ENCODE measurements at regions not wholly inside any gene's neighbourhood (a gene's known extent, or its start where the extent isn't known, plus 50 kb on each side); places are given as distances from the start of the nearest gene placed in this dataset.

DNA sequence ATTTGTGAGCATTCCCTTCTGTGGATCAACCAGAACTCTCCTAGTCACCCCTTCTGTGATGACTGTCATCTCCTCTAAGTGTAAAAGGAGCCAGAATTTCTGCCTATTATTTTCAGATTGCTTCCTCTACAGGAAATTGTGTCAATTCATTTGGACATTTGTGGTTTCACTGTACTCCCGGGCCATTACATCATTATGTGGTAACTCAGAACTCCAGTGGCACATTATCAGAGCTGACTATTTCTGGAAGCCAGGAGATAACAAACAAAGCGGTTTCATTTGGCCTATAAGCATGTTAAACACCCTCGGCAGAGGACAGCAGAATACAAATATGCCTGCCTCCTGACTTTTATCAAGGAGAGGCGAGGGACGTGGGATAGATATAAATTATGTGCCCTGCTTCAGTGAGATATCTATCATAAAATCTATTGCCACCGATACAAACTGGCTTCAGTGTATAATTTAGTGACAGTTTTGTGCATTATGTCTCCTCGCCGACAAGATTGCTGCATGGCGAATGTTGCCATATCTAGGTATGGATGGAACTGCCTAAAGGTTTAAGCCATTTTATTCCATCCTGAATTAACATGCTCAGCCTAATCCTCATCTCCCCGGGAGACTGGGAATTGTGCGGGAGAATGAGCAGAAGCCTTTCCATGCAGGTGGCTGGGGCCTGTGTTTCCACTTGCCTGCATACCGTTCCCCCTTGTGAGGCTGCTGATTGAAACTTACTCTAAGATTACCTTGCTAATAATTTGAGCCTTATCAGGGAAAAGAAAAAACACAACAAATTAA, 193.4 kb upstream of the SEMA6D start:
- Histone ChIP-seq H3K27me3 (ENCODE audit: insufficient read depth, low read length) (no peaks in the 10 kb centered on the region), H3K4me3 (replicated peaks in 1 of 2; ENCODE audit: low read depth in 1 of 2, low read length in 2 of 2) (no peak overlapping the region), H3K27ac (ENCODE audit: low read depth, low read length) (no peak overlapping the region), H3K9me2 (ENCODE audit: insufficient read depth) (no peaks in the 10 kb centered on the region), H4K20me1 (ENCODE audit: insufficient read depth) (no peaks in the 10 kb centered on the region), H3K36me3 (ENCODE audit: control insufficient read depth in 1 of 2, insufficient read depth in 2 of 2, low read length in 2 of 2) (no peaks in the 10 kb centered on the region), H3K9me3 (ENCODE audit: control insufficient read depth in 1 of 2, insufficient read depth in 1 of 2, low read depth in 1 of 2, low read length in 2 of 2) (peaks cover 9 to 24% of the 10 kb centered on the region in 2 experiments; a peak in 3 of 4 replicates), H3K4me2 (ENCODE audit: low read length) (no peak overlapping the region), H2AFZ (ENCODE audit: low read depth, low read length, poor library complexity, severe bottlenecking) (no peak overlapping the region), H3K9ac (ENCODE audit: low read length) (no peak overlapping the region), H3K79me2 (ENCODE audit: insufficient read depth, low read length) (no peaks in the 10 kb centered on the region), H3K4me1 (ENCODE audit: control insufficient read depth in 1 of 2, insufficient read depth in 2 of 2, low read length in 2 of 2) (no peaks in the 10 kb centered on the region)
- intact Hi-C loops (cut with micrococcal nuclease) = no loop called here
- ATAC-seq = no peak
- DNase-seq (ENCODE audit: low read depth, low spot score) = no peak
- POLR2A ChIA-PET = no interaction called here
- CTCF ChIA-PET = no interaction called here
- BruUV-seq (replicated peaks) = no TSS peak
- TF ChIP-seq JUND (IDR thresholded peaks at IDR 0.05) (no peak), RAD21 (IDR thresholded peaks at IDR 0.05; ENCODE audit: low read depth) (no peak), CBX3 (IDR thresholded peaks at IDR 0.05; ENCODE audit: low read depth) (no peak), FOSL1 (IDR thresholded peaks at IDR 0.05; ENCODE audit: low read depth) (no peak), ZNF274 (IDR thresholded peaks at IDR 0.05; ENCODE audit: low read depth, low read length) (no peak), POLR2A (IDR thresholded peaks at IDR 0.05; ENCODE audit: borderline replicate concordance, extremely low read depth, insufficient read depth, insufficient read length) (no peak), SP1 (IDR thresholded peaks at IDR 0.05; ENCODE audit: low read depth) (no peak), SRF (IDR thresholded peaks at IDR 0.05; ENCODE audit: low read depth) (no peak), EZH2 (IDR thresholded peaks at IDR 0.05) (no peak), EZH2phosphoT487 (IDR thresholded peaks at IDR 0.05; ENCODE audit: borderline replicate concordance) (no peak), TCF7L2 (IDR thresholded peaks at IDR 0.05; ENCODE audit: borderline replicate concordance, extremely low read depth, insufficient read depth, insufficient read length) (no peak), ZFX (IDR thresholded peaks at IDR 0.05) (no peak), YY1 (IDR thresholded peaks at IDR 0.05; ENCODE audit: extremely low read depth, insufficient replicate concordance, low read depth, low read length) (no peak), ELF1 (IDR thresholded peaks at IDR 0.05; ENCODE audit: borderline replicate concordance, low read depth) (no peak), EGR1 (IDR thresholded peaks at IDR 0.05; ENCODE audit: low read depth) (no peak)
- TF ChIP-seq, protein P1, sequence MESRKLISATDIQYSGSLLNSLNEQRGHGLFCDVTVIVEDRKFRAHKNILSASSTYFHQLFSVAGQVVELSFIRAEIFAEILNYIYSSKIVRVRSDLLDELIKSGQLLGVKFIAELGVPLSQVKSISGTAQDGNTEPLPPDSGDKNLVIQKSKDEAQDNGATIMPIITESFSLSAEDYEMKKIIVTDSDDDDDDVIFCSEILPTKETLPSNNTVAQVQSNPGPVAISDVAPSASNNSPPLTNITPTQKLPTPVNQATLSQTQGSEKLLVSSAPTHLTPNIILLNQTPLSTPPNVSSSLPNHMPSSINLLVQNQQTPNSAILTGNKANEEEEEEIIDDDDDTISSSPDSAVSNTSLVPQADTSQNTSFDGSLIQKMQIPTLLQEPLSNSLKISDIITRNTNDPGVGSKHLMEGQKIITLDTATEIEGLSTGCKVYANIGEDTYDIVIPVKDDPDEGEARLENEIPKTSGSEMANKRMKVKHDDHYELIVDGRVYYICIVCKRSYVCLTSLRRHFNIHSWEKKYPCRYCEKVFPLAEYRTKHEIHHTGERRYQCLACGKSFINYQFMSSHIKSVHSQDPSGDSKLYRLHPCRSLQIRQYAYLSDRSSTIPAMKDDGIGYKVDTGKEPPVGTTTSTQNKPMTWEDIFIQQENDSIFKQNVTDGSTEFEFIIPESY (IDR thresholded peaks at IDR 0.05; ENCODE audit: extremely low read depth, insufficient replicate concordance, low read length) = no peak
- TF ChIP-seq, protein P2, sequence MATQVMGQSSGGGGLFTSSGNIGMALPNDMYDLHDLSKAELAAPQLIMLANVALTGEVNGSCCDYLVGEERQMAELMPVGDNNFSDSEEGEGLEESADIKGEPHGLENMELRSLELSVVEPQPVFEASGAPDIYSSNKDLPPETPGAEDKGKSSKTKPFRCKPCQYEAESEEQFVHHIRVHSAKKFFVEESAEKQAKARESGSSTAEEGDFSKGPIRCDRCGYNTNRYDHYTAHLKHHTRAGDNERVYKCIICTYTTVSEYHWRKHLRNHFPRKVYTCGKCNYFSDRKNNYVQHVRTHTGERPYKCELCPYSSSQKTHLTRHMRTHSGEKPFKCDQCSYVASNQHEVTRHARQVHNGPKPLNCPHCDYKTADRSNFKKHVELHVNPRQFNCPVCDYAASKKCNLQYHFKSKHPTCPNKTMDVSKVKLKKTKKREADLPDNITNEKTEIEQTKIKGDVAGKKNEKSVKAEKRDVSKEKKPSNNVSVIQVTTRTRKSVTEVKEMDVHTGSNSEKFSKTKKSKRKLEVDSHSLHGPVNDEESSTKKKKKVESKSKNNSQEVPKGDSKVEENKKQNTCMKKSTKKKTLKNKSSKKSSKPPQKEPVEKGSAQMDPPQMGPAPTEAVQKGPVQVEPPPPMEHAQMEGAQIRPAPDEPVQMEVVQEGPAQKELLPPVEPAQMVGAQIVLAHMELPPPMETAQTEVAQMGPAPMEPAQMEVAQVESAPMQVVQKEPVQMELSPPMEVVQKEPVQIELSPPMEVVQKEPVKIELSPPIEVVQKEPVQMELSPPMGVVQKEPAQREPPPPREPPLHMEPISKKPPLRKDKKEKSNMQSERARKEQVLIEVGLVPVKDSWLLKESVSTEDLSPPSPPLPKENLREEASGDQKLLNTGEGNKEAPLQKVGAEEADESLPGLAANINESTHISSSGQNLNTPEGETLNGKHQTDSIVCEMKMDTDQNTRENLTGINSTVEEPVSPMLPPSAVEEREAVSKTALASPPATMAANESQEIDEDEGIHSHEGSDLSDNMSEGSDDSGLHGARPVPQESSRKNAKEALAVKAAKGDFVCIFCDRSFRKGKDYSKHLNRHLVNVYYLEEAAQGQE (IDR thresholded peaks at IDR 0.05; ENCODE audit: low read depth) = no peak
- TF ChIP-seq, protein P3, sequence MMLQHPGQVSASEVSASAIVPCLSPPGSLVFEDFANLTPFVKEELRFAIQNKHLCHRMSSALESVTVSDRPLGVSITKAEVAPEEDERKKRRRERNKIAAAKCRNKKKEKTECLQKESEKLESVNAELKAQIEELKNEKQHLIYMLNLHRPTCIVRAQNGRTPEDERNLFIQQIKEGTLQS (IDR thresholded peaks at IDR 0.05) = no peak
- RAD21 ChIA-PET (ENCODE audit: low non-redundant PET in 1 of 2, low total read pairs in 2 of 2, uncharacterized antibody in 2 of 2, unreplicated experiment in 2 of 2) = no interaction called here

All from HCT116 (cell line).